Muscle of back (tissue), 3 donors: ENCODE measurements at regions not wholly inside any gene's neighbourhood (a gene's known extent, or its start where the extent isn't known, plus 50 kb on each side); places are given as distances from the start of the nearest gene placed in this dataset.

Source experiments
- DNase-seq, 3 donors: peaks; one replicate each; pipeline versions ENCODE4 v3.0.0 to v3.0.0-alpha.2; 2013

DNA sequence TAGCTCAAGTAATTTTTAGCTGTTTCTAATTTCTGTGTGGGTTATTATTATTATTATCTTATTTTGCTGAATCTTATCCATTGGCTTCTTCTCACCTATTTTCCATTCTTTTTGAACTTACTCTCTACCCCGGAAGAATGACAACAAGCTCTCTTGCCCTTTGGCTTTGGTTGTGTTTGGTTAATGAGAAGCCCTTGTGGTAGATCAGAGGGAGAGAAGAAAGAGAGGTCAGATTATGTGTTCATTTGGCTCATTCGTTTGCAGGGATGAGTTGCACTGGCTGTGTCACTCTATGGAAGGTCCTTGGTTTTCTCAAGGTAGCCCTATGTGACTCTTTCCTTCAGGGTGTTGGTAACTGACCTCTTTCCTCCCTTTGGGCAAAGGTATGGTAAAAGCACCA is 391.9 kb downstream of the LMO4 start:
- no peak for DNase-seq

DNA sequence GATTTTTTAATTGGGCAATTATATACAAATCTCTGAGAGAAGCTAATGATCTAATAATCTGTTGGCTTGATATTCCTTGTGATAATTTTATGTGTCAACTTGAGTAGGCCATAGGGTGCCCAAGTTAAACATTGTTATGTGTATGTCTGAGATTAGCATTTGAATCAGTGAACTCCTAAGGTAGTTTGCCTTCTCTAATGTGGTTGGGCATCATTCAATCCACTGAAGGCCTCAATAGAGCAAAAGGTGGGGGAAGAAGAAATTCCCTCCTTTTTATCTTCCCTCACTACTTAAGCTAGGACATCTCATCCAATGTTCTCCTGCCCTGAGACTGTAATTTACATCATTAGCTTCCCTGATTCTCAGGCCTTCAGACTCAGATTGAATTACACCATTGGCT is 394.5 kb downstream of the LMO4 start:
- no peak for DNase-seq

DNA sequence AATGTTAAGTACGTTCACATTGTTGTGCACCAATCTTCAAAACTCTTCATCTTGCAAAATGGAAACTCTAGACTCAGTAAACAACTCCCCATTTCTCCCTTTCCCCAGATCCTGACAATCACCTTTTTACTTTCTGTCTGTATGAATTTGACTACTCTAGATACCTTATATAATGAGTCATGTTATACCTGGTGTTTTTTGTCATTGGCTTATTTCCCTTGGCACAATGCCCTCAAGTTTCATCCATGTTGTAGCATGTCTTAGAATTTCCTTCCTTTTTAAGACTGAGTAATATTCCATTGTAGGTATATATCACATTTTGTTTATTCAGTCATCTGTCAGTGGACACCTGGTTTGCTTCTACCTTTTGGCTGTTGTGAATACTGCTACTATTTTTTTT is 399.5 kb downstream of the LMO4 start:
- DNase-seq, result no peak

- DNase-seq, result no peak
Observed at GRCh38 chr1:87730274-87731216, 401.9 kb downstream of the LMO4 start.

DNA sequence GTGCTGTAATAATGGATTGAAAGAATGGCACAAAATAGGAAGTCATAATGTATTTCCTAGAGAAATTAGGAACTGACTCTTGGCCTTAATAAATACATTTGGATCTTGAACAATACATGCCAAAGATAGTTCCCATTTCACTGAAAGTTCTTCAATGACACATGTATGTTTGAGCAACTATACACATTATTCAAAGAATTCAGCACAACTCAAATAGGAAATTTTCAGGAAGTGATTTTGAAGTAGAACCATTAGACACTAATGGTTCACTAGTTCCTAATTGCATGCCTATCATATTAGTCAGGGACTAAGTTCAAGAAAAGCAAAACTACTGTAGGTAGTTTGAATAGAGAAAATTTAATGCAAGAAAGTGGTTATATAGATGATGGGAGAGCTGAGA is 404.7 kb downstream of the LMO4 start:
- DNase-seq, result no peak

DNA sequence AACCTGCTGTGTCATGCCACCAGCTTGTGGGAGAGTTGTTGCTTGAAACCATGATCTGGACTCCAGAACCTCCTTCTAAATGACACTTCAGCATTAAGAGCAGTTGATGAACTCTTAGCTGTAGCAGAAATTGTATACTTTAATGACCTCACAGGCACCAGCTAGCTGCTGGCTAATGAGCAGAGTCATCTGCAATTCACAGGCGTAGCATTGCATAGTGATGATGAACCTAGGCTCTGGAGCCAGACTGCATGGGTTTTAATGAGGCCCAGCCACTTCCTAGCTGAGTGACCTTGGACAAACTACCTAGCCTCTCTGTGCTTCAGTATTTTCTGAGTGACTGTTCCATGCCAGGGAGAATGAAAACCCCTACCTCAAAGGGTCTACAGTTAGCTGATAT is 407.1 kb downstream of the LMO4 start:
- DNase-seq, result no peak

GRCh38 chr1:87739141-87739540 is 410.5 kb downstream of the LMO4 start:
- no peak for DNase-seq

- no peak for DNase-seq
Observed at GRCh38 chr1:87739704-87740103, 411.0 kb downstream of the LMO4 start.

DNA sequence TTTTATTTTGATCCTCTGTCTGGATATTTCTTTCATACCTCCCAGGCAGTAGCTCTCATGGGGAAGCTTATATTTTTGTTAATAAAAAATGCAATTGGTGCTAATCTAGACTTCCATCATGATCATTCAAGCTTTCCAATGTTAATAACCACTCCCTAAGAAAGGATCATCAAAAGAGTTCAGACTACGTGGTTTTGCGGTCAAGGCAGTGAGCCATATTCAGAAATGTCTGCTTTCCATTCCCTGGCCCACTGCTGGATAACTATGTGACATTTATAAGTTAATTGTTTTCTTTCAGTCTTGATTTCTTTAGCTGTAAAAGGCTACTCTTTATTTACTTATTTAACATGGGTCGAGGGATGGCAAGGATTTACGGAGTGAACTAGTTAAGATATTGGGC is 414.6 kb downstream of the LMO4 start:
- DNase-seq, result no peak

GRCh38 chr1:87744056-87744455 is 415.4 kb downstream of the LMO4 start:
- no peak for DNase-seq

GRCh38 chr1:87744763-87745162 is 416.1 kb downstream of the LMO4 start:
- DNase-seq, result no peak

- DNase-seq, result no peak
Observed at GRCh38 chr1:87753366-87753765, 424.7 kb downstream of the LMO4 start.

GRCh38 chr1:87754139-87754538 is 425.5 kb downstream of the LMO4 start:
- DNase-seq, result no peak

DNA sequence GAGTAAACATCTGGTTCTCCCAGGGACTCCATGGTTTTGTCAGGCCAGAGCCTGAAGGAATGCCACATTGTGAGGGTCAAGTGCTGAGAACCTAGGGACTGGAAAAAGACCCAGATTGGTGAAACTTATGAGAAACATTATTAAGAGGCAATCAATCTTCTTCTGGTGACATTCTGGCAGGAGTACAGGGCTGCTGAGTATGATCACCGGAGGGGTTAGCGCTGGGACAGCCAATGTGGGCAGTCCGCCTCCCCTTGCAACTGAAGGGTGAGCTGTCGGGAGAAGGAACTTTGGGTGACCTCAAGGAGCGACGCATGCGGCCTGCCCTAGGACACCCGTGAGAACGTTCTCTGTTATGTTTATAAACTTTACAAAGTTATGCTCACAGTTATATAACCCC is 429.0 kb downstream of the LMO4 start:
- no peak for DNase-seq

- DNase-seq, result no peak
Observed at GRCh38 chr1:87759421-87760087, 430.9 kb downstream of the LMO4 start.

GRCh38 chr1:87760155-87760554 is 431.5 kb downstream of the LMO4 start:
- peak in 1 of 3 donors; percentile 49 for DNase-seq

DNA sequence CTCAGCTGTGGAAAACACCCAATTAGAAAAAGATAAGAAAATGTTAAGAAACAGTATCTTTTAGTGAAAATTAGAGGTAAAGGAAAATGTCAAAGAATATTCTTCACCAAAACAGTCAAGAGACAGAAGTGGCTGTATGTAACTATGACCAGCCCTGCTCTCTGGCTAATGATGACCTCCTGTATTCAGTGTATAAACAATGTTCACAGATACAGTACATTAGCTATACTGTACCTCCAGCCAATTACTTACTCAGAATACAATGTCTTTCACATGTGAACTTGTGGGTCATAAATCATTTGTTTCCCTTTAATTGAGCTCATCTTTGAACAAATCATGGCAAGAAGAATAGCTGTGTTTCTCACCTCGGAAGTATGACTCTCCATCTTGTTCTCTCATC is 432.0 kb downstream of the LMO4 start:
- no peak for DNase-seq

DNA sequence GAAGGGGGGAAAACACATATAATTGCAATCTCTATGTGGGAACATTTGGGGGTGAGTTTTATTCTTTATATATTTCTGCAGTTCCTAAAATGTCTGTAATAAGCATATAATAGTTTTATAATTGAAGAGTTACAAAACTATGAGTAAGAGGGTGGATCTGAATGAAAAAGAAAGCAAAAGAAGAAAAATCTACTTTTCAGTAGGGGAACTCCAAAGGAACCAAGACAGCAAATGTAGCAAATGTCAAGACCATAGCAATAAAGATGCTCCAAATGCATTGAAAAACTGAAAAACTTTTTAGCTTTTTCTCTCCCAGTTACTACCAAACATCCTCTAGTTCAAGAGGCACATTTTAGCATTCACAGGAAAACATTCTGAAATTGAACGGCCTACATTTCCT is 434.8 kb downstream of the LMO4 start:
- DNase-seq, result no peak

DNA sequence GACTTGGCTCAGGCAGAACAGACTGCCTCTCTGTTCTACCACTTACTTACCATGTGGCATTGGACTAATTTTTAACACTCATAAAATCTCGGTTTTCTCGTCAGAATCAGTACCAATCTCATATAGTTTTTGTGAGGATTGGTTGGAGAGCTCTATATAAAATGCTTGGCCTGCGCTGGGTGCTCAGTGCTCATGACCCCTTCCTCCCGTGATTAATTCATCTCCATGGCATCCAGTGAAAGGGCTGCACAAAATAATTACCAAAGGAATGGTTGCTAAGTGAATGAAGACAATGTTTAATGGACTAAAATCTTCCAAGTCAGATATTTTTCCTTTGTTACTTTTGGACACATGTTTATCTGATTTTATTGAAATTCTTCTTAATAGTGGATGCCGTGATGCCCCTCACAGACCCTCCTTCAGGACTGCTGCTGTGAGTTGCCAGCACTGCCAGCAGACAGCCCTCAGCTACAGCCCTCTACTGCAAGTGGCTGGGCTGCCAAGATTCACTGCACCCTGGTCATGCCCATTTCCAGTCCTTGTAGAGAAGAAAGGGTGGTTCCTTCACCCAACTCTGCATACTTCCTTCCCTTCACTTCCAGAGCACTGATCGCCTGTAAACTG is 436.5 kb downstream of the LMO4 start:
- no peak for DNase-seq

DNA sequence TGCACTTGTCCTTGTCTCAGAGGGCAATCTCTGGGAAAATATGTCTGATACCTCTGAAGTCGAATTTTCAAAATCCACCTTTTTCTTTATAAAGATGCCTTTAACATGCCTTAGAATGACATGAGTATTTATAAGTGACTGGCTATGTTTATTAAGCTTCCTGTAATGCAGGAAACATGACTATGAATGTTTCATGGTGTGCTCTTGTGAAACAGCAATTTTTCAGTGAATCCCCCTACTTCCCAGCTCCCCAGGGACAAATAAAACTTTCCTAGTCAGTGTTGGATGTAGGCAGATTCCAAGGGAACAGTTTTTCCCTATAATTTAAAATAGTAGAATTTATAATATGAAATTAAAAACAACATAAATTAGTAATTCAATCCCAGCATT is 437.0 kb downstream of the LMO4 start:
- peak in 1 of 3 donors; percentile 69 for DNase-seq

GRCh38 chr1:87766737-87767136 is 438.1 kb downstream of the LMO4 start:
- DNase-seq, result no peak

GRCh38 chr1:87778896-87779295 is 450.2 kb downstream of the LMO4 start:
- DNase-seq, result no peak

- DNase-seq, result no peak
Observed at GRCh38 chr1:87781554-87781953, 452.9 kb downstream of the LMO4 start.
